CD14-positive monocyte (primary cell): ENCODE measurements at regions not wholly inside any gene's neighbourhood (a gene's known extent, or its start where the extent isn't known, plus 50 kb on each side); places are given as distances from the start of the nearest gene placed in this dataset.

Source experiments
- DNase-seq, 3 donors: peaks; one replicate each; pipeline ENCODE4 v3.0.0-alpha.2; 2011 to 2022
- H2AFZ ChIP-seq: 2 replicates; pipeline ENCODE4 v1.6.0; 2012; ENCODE audit warnings: mild to moderate bottlenecking, low read depth, low read length, inconsistent platforms; ENCODE audit not compliant: insufficient read depth, poor library complexity, severe bottlenecking
- H3K27ac ChIP-seq, 2 donors: 1 replicate in 1 of 2; 2 replicates in 1 of 2; pipeline ENCODE4 v1.5.1; 2012 to 2013; ENCODE audit warnings: low read length in 2 of 2, control low read depth in 1 of 2, inconsistent platforms in 1 of 2, low read depth in 1 of 2, mild to moderate bottlenecking in 1 of 2
- H3K27me3 ChIP-seq, 2 donors: one replicate each; pipeline versions ENCODE4 v1.6.0 to v1.6.1; 2011 to 2013; ENCODE audit warnings: low read length in 2 of 2; ENCODE audit not compliant: control insufficient read depth in 2 of 2, insufficient read depth in 2 of 2
- H3K36me3 ChIP-seq, 2 donors: replicated peaks in 1 of 2; 1 replicate in 1 of 2; 2 replicates in 1 of 2; pipeline versions ENCODE4 v1.5.1 to v1.6.1; 2012 to 2013; ENCODE audit warnings: low read length in 2 of 2, control low read depth in 1 of 2, inconsistent platforms in 1 of 2, mild to moderate bottlenecking in 1 of 2; ENCODE audit not compliant: insufficient read depth in 2 of 2, control insufficient read depth in 1 of 2
- H3K4me1 ChIP-seq, 2 donors: 1 replicate in 1 of 2; 2 replicates in 1 of 2; pipeline versions ENCODE4 v1.5.1 to v1.6.1; 2012 to 2013; ENCODE audit warnings: low read length in 2 of 2, control low read depth in 1 of 2, inconsistent platforms in 1 of 2, mild to moderate bottlenecking in 1 of 2, moderate library complexity in 1 of 2; ENCODE audit not compliant: insufficient read depth in 2 of 2, control insufficient read depth in 1 of 2
- H3K4me2 ChIP-seq: replicated peaks from 2 replicates; pipeline ENCODE3; 2012; ENCODE audit warnings: low read length, moderate library complexity, mild to moderate bottlenecking; ENCODE audit not compliant: poor library complexity, severe bottlenecking; ENCODE audit errors: extremely low read depth
- H3K4me3 ChIP-seq, 3 experiments: fragments of 200-600 bp in 1 of 3; sonication (generic) in 1 of 3; replicated peaks in 1 of 3; 1 replicate in 2 of 3; 2 replicates in 1 of 3; pipeline ENCODE4 v1.5.1; 2011 to 2013; ENCODE audit warnings: low read length in 3 of 3, mild to moderate bottlenecking in 3 of 3, control low read depth in 2 of 3, low read depth in 2 of 3, inconsistent platforms in 1 of 3, moderate library complexity in 1 of 3
- H3K79me2 ChIP-seq: 2 replicates; pipeline ENCODE4 v1.6.0; 2012; ENCODE audit warnings: mild to moderate bottlenecking, control low read depth, inconsistent platforms, low read length, moderate library complexity; ENCODE audit not compliant: insufficient read depth
- H3K9ac ChIP-seq: 2 replicates; pipeline ENCODE4 v1.6.0; 2017; ENCODE audit warnings: low read length, mild to moderate bottlenecking; ENCODE audit not compliant: insufficient read depth, poor library complexity, severe bottlenecking
- H3K9me3 ChIP-seq, 2 donors: replicated peaks in 1 of 2; 1 replicate in 1 of 2; 2 replicates in 1 of 2; pipeline versions ENCODE4 v1.5.1 to v1.6.1; 2012 to 2013; ENCODE audit warnings: low read length in 2 of 2, control low read depth in 1 of 2; ENCODE audit not compliant: control insufficient read depth in 1 of 2, insufficient read depth in 1 of 2
- H4K20me1 ChIP-seq: 2 replicates; pipeline ENCODE4 v1.6.0; 2012; ENCODE audit warnings: mild to moderate bottlenecking, low read length, control low read depth, moderate library complexity; ENCODE audit not compliant: insufficient read depth
- H3K27ac Mint-ChIP-seq, 7 donors: one replicate each; pipeline ENCODE4 v1.8.0; 2020; ENCODE audit warnings: mild to moderate bottlenecking in 7 of 7, mixed read lengths in 7 of 7, moderate library complexity in 6 of 7, inconsistent platforms in 2 of 7
- H3K27me3 Mint-ChIP-seq, 3 donors: one replicate each; pipeline ENCODE4 v1.8.0; 2021 to 2022; ENCODE audit warnings: low read depth in 3 of 3, mild to moderate bottlenecking in 3 of 3, mixed read lengths in 3 of 3, moderate library complexity in 3 of 3, inconsistent platforms in 1 of 3
- H3K36me3 Mint-ChIP-seq, 2 donors: one replicate each; pipeline ENCODE4 v1.8.0; 2020; ENCODE audit warnings: mixed read lengths in 2 of 2, inconsistent platforms in 1 of 2, mild to moderate bottlenecking in 1 of 2
- H3K4me1 Mint-ChIP-seq: one replicate; pipeline ENCODE4 v1.8.0; 2020; ENCODE audit warnings: mild to moderate bottlenecking, mixed read lengths
- H3K4me3 Mint-ChIP-seq, 2 donors: one replicate each; pipeline ENCODE4 v1.8.0; 2020; ENCODE audit warnings: mild to moderate bottlenecking in 2 of 2, mixed read lengths in 2 of 2, moderate library complexity in 1 of 2
- H3K9me3 Mint-ChIP-seq, 7 donors: one replicate each; pipeline ENCODE4 v1.8.0; 2020 to 2022; ENCODE audit warnings: mixed read lengths in 7 of 7, mild to moderate bottlenecking in 6 of 7, moderate library complexity in 6 of 7, inconsistent platforms in 2 of 7
- WGBS: methylation state at CpG from one replicate; pipeline ENCODE4 v1.1.5; 2013; ENCODE audit warnings: missing lambda C conversion rate; ENCODE audit not compliant: insufficient coverage; 5-methylcytosine and 5-hydroxymethylcytosine counted together
- intact Hi-C, 2 donors: fragments of 100-400 bp; cut with micrococcal nuclease; formaldehyde crosslinking; loops; one replicate each; pipeline versions ENCODE4 v1.15.0 to v1.15.1; 2023
- TF ChIP-seq, protein P1 (sequence below): fragments of 200-600 bp; IDR thresholded peaks from one replicate; pipeline ENCODE4 v1.8.0; 2022; ENCODE audit warnings: antibody characterized with exemption, mild to moderate bottlenecking

DNA sequence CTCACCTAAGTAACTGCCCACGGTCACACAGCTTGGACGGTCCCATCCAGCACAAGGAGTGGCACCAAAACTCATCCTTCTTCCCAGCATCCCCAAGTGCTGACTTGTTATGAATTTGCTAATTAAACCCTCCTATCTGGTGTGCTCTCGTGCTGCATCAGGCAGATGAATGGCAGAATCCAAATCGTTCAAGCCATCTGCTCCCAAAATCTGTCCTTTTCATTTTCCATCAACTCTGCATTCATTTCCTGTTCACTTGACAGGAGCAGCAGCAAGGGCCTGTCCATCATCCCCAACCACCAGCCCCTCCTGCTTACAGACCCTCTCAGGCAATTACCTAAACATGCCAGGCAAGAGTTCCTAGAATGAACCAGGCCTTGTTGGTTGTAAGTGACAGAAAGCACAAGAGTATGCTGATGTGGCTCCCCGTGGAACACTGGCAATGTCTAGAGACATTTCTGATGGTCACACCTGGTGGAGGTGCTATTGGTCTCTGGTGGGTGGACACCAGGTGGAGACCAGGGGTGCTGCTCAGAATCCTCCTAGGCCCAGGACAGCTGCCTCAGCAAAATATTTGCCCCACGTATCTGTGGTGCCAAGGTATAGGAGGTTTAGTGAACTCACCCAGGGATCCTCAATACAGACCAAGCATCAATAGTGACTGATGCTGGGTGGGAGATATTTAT is 832.5 kb downstream of the TBC1D22A start:
- no peaks in the 10 kb centered on the region for H3K36me3 Mint-ChIP-seq
- Histone ChIP-seq H3K27ac (no peak overlapping the region), H2AFZ (no peak overlapping the region), H3K27me3 (no peaks in the 10 kb centered on the region), H3K4me1 (no peaks in the 10 kb centered on the region), H3K9me3 (no peaks in the 10 kb centered on the region), H3K4me3 (no peak overlapping the region), H4K20me1 (no peaks in the 10 kb centered on the region), H3K9ac (no peak overlapping the region), H3K36me3 (no peaks in the 10 kb centered on the region), H3K79me2 (no peaks in the 10 kb centered on the region), H3K4me2 (no peak overlapping the region)
- H3K4me3 Mint-ChIP-seq: no peak overlapping the region
- DNase-seq: no peak
- TF ChIP-seq, protein P1, sequence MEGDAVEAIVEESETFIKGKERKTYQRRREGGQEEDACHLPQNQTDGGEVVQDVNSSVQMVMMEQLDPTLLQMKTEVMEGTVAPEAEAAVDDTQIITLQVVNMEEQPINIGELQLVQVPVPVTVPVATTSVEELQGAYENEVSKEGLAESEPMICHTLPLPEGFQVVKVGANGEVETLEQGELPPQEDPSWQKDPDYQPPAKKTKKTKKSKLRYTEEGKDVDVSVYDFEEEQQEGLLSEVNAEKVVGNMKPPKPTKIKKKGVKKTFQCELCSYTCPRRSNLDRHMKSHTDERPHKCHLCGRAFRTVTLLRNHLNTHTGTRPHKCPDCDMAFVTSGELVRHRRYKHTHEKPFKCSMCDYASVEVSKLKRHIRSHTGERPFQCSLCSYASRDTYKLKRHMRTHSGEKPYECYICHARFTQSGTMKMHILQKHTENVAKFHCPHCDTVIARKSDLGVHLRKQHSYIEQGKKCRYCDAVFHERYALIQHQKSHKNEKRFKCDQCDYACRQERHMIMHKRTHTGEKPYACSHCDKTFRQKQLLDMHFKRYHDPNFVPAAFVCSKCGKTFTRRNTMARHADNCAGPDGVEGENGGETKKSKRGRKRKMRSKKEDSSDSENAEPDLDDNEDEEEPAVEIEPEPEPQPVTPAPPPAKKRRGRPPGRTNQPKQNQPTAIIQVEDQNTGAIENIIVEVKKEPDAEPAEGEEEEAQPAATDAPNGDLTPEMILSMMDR: no peak
- peaks cover 0 to 2% (median 0%) of the 10 kb centered on the region in 7 donors for H3K9me3 Mint-ChIP-seq
- peaks cover 0 to 3% (median 1%) of the 10 kb centered on the region in 3 donors for H3K27me3 Mint-ChIP-seq
- H3K27ac Mint-ChIP-seq: no peak overlapping the region
- no peaks in the 10 kb centered on the region for H3K4me1 Mint-ChIP-seq
- intact Hi-C loops: no loop called here
- WGBS: 87% methylated on average over 5 of the region's 6 CpGs

DNA sequence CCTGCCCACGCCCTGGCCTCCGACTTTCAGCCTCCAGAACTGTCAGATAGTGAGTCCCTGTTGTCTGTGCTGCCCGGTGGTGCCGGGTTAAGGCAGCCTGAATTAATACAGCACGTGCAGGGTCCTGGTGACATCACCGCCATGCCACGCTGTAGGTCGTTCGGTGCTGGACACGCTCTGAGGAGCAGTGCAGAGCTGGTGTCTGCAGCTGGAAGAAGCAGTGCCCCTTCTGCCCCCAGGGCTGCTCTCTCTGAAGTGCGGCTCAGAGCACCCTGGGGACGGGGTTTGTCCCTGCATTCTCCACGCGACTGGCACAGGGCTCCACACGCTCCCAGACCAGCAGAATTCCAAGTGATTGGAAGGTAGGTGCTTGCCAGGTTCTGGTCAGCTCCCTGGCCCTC is 831.5 kb downstream of the TBC1D22A start:
- Mint-ChIP-seq H3K4me1 (no peaks in the 10 kb centered on the region), H3K36me3 (no peaks in the 10 kb centered on the region), H3K27me3 (peaks cover 0 to 2% (median 1%) of the 10 kb centered on the region in 3 donors), H3K27ac (no peak overlapping the region), H3K9me3 (peaks cover 0 to 2% (median 0%) of the 10 kb centered on the region in 7 donors), H3K4me3 (no peak overlapping the region)
- Histone ChIP-seq H2AFZ (no peak overlapping the region), H3K4me1 (no peaks in the 10 kb centered on the region), H3K27me3 (no peaks in the 10 kb centered on the region), H3K4me3 (no peak overlapping the region), H3K9ac (no peak overlapping the region), H4K20me1 (no peaks in the 10 kb centered on the region), H3K27ac (no peak overlapping the region), H3K79me2 (no peaks in the 10 kb centered on the region), H3K9me3 (no peaks in the 10 kb centered on the region), H3K4me2 (no peak overlapping the region), H3K36me3 (no peaks in the 10 kb centered on the region)
- 85% methylated on average over 14 of the region's 15 CpGs for WGBS
- no peak for DNase-seq
- intact Hi-C loops: no loop called here
- TF ChIP-seq, protein P1: no peak
